HG03175 (cell line): ENCODE measurements at regions not wholly inside any gene's neighbourhood (a gene's known extent, or its start where the extent isn't known, plus 50 kb on each side); places are given as distances from the start of the nearest gene placed in this dataset.
"Not testable (repeated sequence)": the region's sequence is repeated elsewhere in the genome, so short reads cannot be mapped to it uniquely, and the experiment has no call there.

Source experiments
- ATAC-seq: cut with Tn5 transposase; IDR thresholded peaks from one replicate; pipeline ENCODE4 v1.9.1; 2021; ENCODE audit warnings: mild to moderate bottlenecking, moderate library complexity; ENCODE audit not compliant: unreplicated experiment

- no peak for ATAC-seq
Observed at GRCh38 chr6:15745781-15746180, 83.0 kb upstream of the DTNBP1 start.

GRCh38 chr6:15744818-15745402 lies 82.1 kb upstream of the DTNBP1 start:
- no peak for ATAC-seq

- not testable (repeated sequence) for ATAC-seq
Observed at GRCh38 chr6:15742013-15742412, 79.2 kb upstream of the DTNBP1 start.

GRCh38 chr6:15741405-15741804 lies 78.6 kb upstream of the DTNBP1 start:
- ATAC-seq, result no peak

GRCh38 chr6:15739867-15740266 lies 77.0 kb upstream of the DTNBP1 start:
- ATAC-seq, result no peak

- ATAC-seq, result no peak
Observed at GRCh38 chr6:15739353-15739752, 76.5 kb upstream of the DTNBP1 start.

GRCh38 chr6:15738195-15738594 lies 75.4 kb upstream of the DTNBP1 start:
- not testable (repeated sequence) for ATAC-seq

- ATAC-seq, result no peak
Observed at GRCh38 chr6:15736297-15736696, 73.5 kb upstream of the DTNBP1 start.

GRCh38 chr6:15735567-15736265 lies 72.9 kb upstream of the DTNBP1 start:
- no peak for ATAC-seq

GRCh38 chr6:15734118-15734897 lies 71.5 kb upstream of the DTNBP1 start:
- ATAC-seq, result no peak

GRCh38 chr6:15730922-15731321 lies 68.1 kb upstream of the DTNBP1 start:
- ATAC-seq, result no peak

- no peak for ATAC-seq
Observed at GRCh38 chr6:15730442-15730841, 67.6 kb upstream of the DTNBP1 start.

GRCh38 chr6:15722731-15723130 lies 59.9 kb upstream of the DTNBP1 start:
- ATAC-seq, result no peak

- no peak for ATAC-seq
Observed at GRCh38 chr6:15716889-15717288, 54.1 kb upstream of the DTNBP1 start.

GRCh38 chr6:15715851-15716250 lies 53.0 kb upstream of the DTNBP1 start:
- ATAC-seq, result no peak

GRCh38 chr6:15715060-15715459 lies 52.2 kb upstream of the DTNBP1 start:
- ATAC-seq, result no peak

- no peak for ATAC-seq
Observed at GRCh38 chr6:15714658-15715057, 51.8 kb upstream of the DTNBP1 start.

- no peak for ATAC-seq
Observed at GRCh38 chr6:15713325-15713724, 50.5 kb upstream of the DTNBP1 start.

- ATAC-seq, result no peak
Observed at GRCh38 chr6:15712797-15713196, 50.0 kb upstream of the DTNBP1 start.
